Fibroblast of the aortic adventitia (primary cell): ENCODE measurements at regions not wholly inside any gene's neighbourhood (a gene's known extent, or its start where the extent isn't known, plus 50 kb on each side); places are given as distances from the start of the nearest gene placed in this dataset.
A peak's percentile ranks its signal among the peaks of the same experiment; 100 is the strongest.

ENCODE experiments used
- DNase-seq: peaks from one replicate; pipeline ENCODE4 v3.0.0-alpha.2; 2010; ENCODE audit warnings: low read depth
- H3K4me3 ChIP-seq: 2 replicates; pipeline ENCODE4 v1.5.1; 2011; ENCODE audit warnings: low read depth, mild to moderate bottlenecking, control low read depth, low read length, moderate library complexity
- TF ChIP-seq, protein P1 (sequence below): IDR thresholded peaks from 2 replicates; pipeline ENCODE4 v1.5.1; 2011; ENCODE audit warnings: mild to moderate bottlenecking, low read length, control low read depth, inconsistent platforms; ENCODE audit not compliant: insufficient read depth

- TF ChIP-seq, protein P1, sequence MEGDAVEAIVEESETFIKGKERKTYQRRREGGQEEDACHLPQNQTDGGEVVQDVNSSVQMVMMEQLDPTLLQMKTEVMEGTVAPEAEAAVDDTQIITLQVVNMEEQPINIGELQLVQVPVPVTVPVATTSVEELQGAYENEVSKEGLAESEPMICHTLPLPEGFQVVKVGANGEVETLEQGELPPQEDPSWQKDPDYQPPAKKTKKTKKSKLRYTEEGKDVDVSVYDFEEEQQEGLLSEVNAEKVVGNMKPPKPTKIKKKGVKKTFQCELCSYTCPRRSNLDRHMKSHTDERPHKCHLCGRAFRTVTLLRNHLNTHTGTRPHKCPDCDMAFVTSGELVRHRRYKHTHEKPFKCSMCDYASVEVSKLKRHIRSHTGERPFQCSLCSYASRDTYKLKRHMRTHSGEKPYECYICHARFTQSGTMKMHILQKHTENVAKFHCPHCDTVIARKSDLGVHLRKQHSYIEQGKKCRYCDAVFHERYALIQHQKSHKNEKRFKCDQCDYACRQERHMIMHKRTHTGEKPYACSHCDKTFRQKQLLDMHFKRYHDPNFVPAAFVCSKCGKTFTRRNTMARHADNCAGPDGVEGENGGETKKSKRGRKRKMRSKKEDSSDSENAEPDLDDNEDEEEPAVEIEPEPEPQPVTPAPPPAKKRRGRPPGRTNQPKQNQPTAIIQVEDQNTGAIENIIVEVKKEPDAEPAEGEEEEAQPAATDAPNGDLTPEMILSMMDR, result no peak
- no peak for DNase-seq
- peak overlapping the region; percentile 95 for H3K4me3 ChIP-seq
These were observed 243.8 kb upstream of the TOPAZ1 start for GRCh38 chr3:43997788-43998369.

DNA sequence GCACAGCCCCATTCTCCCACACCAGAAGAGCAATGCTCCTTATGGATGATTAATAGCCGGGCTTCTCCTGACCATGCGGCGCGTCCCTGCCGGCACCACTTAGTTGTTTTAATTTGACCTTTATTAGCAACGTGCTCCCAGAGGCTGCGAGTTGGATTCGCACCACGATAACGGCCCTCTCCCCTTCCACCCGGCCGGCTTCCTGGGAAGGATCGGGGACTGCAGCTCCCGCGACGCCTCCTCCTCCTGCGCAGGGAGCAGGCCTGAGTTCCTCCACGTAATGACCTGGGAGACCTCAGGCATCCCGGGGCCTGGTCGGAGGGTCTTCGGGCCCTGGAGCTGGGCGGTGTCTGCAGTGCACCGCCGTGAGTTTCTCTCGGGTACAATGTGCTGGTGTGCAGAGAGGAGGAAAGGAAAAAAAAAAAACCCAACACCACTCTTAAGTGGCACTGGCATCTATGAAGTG lies 243.3 kb upstream of the TOPAZ1 start:
- DNase-seq, result no peak

GRCh38 chr3:43998836-43999727 lies 242.6 kb upstream of the TOPAZ1 start:
- peak overlapping the region; percentile 95 for H3K4me3 ChIP-seq
- TF ChIP-seq, protein P1, result no peak
- DNase-seq, result peak; percentile 54

More for the DNA sequence above, 243.3 kb upstream of the TOPAZ1 start:
- peak overlapping the region; percentile 95 for H3K4me3 ChIP-seq
- TF ChIP-seq, protein P1, result no peak

- peak overlapping the region; percentile 95 for H3K4me3 ChIP-seq
- TF ChIP-seq, protein P1, result no peak
- no peak for DNase-seq
These were observed 241.9 kb upstream of the TOPAZ1 start for GRCh38 chr3:43999728-44000319.

DNA sequence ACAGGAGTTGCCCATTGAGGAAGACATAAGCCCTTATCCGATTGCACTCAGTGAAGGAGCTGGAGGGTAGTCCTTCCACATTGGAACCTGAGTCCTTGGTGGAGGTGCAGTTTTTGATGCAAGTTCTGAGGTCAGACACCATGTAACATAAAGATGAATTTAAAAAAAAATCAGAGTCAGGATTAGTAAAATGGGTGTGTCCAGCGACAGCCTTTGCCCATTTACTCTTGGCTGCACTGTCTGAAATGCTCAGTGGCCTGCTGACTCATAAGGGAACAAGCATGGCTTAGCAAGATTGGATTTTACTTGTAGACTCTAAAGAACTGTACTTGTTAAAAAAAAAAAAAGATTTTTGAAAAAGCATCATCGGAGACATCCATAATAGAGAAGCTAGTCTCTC lies 241.1 kb upstream of the TOPAZ1 start:
- TF ChIP-seq, protein P1, result no peak
- peak; percentile 81 for DNase-seq
- peak overlapping the region; percentile 64 for H3K4me3 ChIP-seq

DNA sequence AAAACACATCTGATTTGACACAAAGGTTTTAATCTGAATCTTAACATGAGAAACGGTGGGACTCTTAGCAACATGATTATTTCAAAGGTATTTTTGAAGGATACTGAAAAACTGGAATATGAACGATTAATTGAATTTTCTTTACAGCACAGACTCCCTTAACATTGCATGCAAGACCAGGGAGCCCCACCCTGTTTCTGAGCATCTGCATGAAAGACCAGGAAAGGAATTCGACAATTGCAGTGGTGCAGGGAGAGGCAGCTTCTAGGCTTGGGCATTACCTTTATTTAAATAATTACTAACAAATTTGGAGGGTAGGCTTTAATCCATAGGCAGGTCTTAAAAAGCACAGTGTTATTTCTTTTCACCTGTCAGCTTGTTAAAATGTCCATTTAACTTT lies 240.6 kb upstream of the TOPAZ1 start:
- DNase-seq, result peak; percentile 50
- H3K4me3 ChIP-seq, result peak overlapping the region; percentile 64

More for the DNA sequence above, 240.6 kb upstream of the TOPAZ1 start:
- TF ChIP-seq, protein P1, result no peak
